HEK293 (cell line): ENCODE measurements at regions not wholly inside any gene's neighbourhood (a gene's known extent, or its start where the extent isn't known, plus 50 kb on each side); places are given as distances from the start of the nearest gene placed in this dataset.

Experiments
- CTCF ChIA-PET: fragments of 350-600 bp; formaldehyde crosslinking; extraction: SDS; loops from one replicate; lab custom pipeline; 2021; ENCODE audit warnings: antibody characterized with exemption; lab: Yijun Ruan, JAX
- POLR2A ChIA-PET: fragments of 300-600 bp; formaldehyde crosslinking; extraction: SDS; loops from one replicate; lab custom pipeline; 2020; ENCODE audit warnings: antibody characterized with exemption, inconsistent platforms; lab: Yijun Ruan, JAX
- H3K27ac ChIP-seq: fragments of 200-500 bp; sonication (Bioruptor generic); 2 replicates; pipeline ENCODE4 v1.5.1; 2014; ENCODE audit warnings: low read depth, low read length, control low read depth, inconsistent platforms; ENCODE audit errors: extremely low read depth
- H3K36me3 ChIP-seq, 2 experiments: fragments of 200-500 bp in 1 of 2; sonication (Bioruptor generic) in 1 of 2; 1 replicate in 1 of 2; 2 replicates in 1 of 2; pipeline ENCODE4 v1.5.1; 2014 to 2017; ENCODE audit warnings: inconsistent platforms in 2 of 2, low read length in 2 of 2; ENCODE audit not compliant: control insufficient read depth in 2 of 2, insufficient read depth in 1 of 2
- H3K4me1 ChIP-seq: fragments of 200-500 bp; sonication (Bioruptor generic); 2 replicates; pipeline ENCODE4 v1.5.1; 2014; ENCODE audit warnings: mild to moderate bottlenecking, low read length, inconsistent platforms; ENCODE audit not compliant: control insufficient read depth, insufficient read depth
- H3K4me3 ChIP-seq: 2 replicates; pipeline ENCODE4 v1.5.1; 2011; ENCODE audit warnings: low read depth, mild to moderate bottlenecking, control low read depth, low read length, moderate library complexity
- H3K9me3 ChIP-seq: fragments of 200-500 bp; sonication (Bioruptor generic); 2 replicates; pipeline ENCODE4 v1.5.1; 2014; ENCODE audit warnings: low read depth, low read length, inconsistent platforms; ENCODE audit not compliant: control insufficient read depth, insufficient read depth
- GLI4 ChIP-seq: fragments of 450-650 bp; formaldehyde crosslinking; IDR thresholded peaks from 2 replicates; pipeline ENCODE4 v1.5.1; 2016; ENCODE audit warnings: missing biosample characterization, missing genetic modification characterization
- GLIS1 ChIP-seq: fragments of 450-650 bp; formaldehyde crosslinking; IDR thresholded peaks from 2 replicates; pipeline ENCODE4 v1.5.1; 2016; ENCODE audit warnings: missing biosample characterization, missing genetic modification characterization
- HOXC10 ChIP-seq: sonication (generic); formaldehyde crosslinking; IDR thresholded peaks from 2 replicates; pipeline ENCODE4 v1.8.1; 2023; ENCODE audit warnings: mild to moderate bottlenecking, missing genetic modification reagents
- HOXD13 ChIP-seq: sonication (generic); formaldehyde crosslinking; IDR thresholded peaks from 2 replicates; pipeline ENCODE4 v1.8.0; 2022; ENCODE audit warnings: missing genetic modification reagents, borderline replicate concordance
- MEIS1 ChIP-seq: sonication (generic); formaldehyde crosslinking; IDR thresholded peaks from 2 replicates; pipeline ENCODE4 v1.8.1; 2022; ENCODE audit warnings: missing genetic modification reagents, mild to moderate bottlenecking, borderline replicate concordance
- TCF7L2 ChIP-seq: IDR thresholded peaks from 2 replicates; pipeline ENCODE4 v1.6.1; 2011; ENCODE audit warnings: low read depth, mild to moderate bottlenecking, inconsistent platforms, low read length, moderate library complexity, borderline replicate concordance
- ZBTB8A ChIP-seq: fragments of 450-650 bp; formaldehyde crosslinking; IDR thresholded peaks from 2 replicates; pipeline ENCODE4 v1.5.1; 2016; ENCODE audit warnings: missing biosample characterization, missing genetic modification characterization
- ZNF121 ChIP-seq: fragments of 450-650 bp; formaldehyde crosslinking; IDR thresholded peaks from 2 replicates; pipeline ENCODE4 v1.5.1; 2016; ENCODE audit warnings: missing biosample characterization, missing genetic modification characterization
- ZNF140 ChIP-seq: fragments of 450-650 bp; formaldehyde crosslinking; IDR thresholded peaks from 2 replicates; pipeline ENCODE4 v1.5.1; 2016; ENCODE audit warnings: missing biosample characterization, missing genetic modification characterization
- ZNF146 ChIP-seq: fragments of 450-650 bp; formaldehyde crosslinking; IDR thresholded peaks from 2 replicates; pipeline ENCODE4 v1.5.1; 2016; ENCODE audit warnings: missing biosample characterization, missing genetic modification characterization
- ZNF184 ChIP-seq: fragments of 450-650 bp; IDR thresholded peaks from 2 replicates; pipeline ENCODE4 v1.5.1; 2018; ENCODE audit warnings: missing biosample characterization, mild to moderate bottlenecking, missing genetic modification characterization
- ZNF274 ChIP-seq, 2 experiments: fragments of 200-500 bp in 1 of 2; fragments of 450-650 bp in 1 of 2; sonication (Bioruptor generic) in 1 of 2; formaldehyde crosslinking in 1 of 2; IDR thresholded peaks; 2 replicates each; pipeline versions ENCODE4 v1.5.1 to v1.6.1; 2014 to 2016; ENCODE audit warnings: borderline replicate concordance in 1 of 2, inconsistent platforms in 1 of 2, low read length in 1 of 2, missing biosample characterization in 1 of 2, missing genetic modification characterization in 1 of 2
- ZNF335 ChIP-seq: fragments of 450-650 bp; formaldehyde crosslinking; conservative IDR thresholded peaks from 2 replicates; pipeline ENCODE4 v1.5.1; 2016; ENCODE audit warnings: missing biosample characterization, missing genetic modification characterization
- ZNF350 ChIP-seq: fragments of 450-650 bp; formaldehyde crosslinking; IDR thresholded peaks from 2 replicates; pipeline ENCODE4 v1.5.0; 2017; ENCODE audit warnings: missing biosample characterization, mild to moderate bottlenecking, missing genetic modification characterization
- ZNF354C ChIP-seq: fragments of 450-650 bp; formaldehyde crosslinking; IDR thresholded peaks from 2 replicates; pipeline ENCODE4 v1.5.1; 2016; ENCODE audit warnings: missing biosample characterization, missing genetic modification characterization, low read depth, borderline replicate concordance
- ZNF426 ChIP-seq: fragments of 450-650 bp; formaldehyde crosslinking; IDR thresholded peaks from 2 replicates; pipeline ENCODE4 v1.5.1; 2017; ENCODE audit warnings: missing biosample characterization, missing genetic modification characterization, mild to moderate bottlenecking, inconsistent platforms, moderate library complexity
- ZNF433 ChIP-seq: fragments of 450-650 bp; formaldehyde crosslinking; IDR thresholded peaks from 2 replicates; pipeline ENCODE4 v1.5.1; 2016; ENCODE audit warnings: missing biosample characterization, missing genetic modification characterization, low read depth
- ZNF473 ChIP-seq: fragments of 450-650 bp; formaldehyde crosslinking; IDR thresholded peaks from 2 replicates; pipeline ENCODE4 v1.5.1; 2017; ENCODE audit warnings: missing biosample characterization, missing genetic modification characterization
- ZNF544 ChIP-seq: fragments of 450-650 bp; formaldehyde crosslinking; IDR thresholded peaks from 2 replicates; pipeline ENCODE4 v1.5.0; 2017; ENCODE audit warnings: missing biosample characterization, missing genetic modification characterization
- ZNF548 ChIP-seq: fragments of 450-650 bp; formaldehyde crosslinking; IDR thresholded peaks from 2 replicates; pipeline ENCODE4 v1.5.1; 2016; ENCODE audit warnings: missing biosample characterization, missing genetic modification characterization
- ZNF555 ChIP-seq: fragments of 450-650 bp; formaldehyde crosslinking; conservative IDR thresholded peaks from 2 replicates; pipeline ENCODE4 v1.5.1; 2017; ENCODE audit warnings: missing biosample characterization, mild to moderate bottlenecking, missing genetic modification characterization, inconsistent platforms
- ZNF580 ChIP-seq: fragments of 450-650 bp; formaldehyde crosslinking; IDR thresholded peaks from 2 replicates; pipeline ENCODE4 v1.5.1; 2016; ENCODE audit warnings: missing biosample characterization, missing genetic modification characterization
- ZNF664 ChIP-seq: fragments of 450-650 bp; formaldehyde crosslinking; IDR thresholded peaks from 2 replicates; pipeline ENCODE4 v1.5.1; 2016; ENCODE audit warnings: missing biosample characterization, missing genetic modification characterization
- ZNF677 ChIP-seq: fragments of 450-650 bp; IDR thresholded peaks from 2 replicates; pipeline ENCODE4 v1.5.0; 2018; ENCODE audit warnings: missing biosample characterization, mild to moderate bottlenecking, missing genetic modification characterization, moderate library complexity
- ZNF776 ChIP-seq: fragments of 450-650 bp; formaldehyde crosslinking; IDR thresholded peaks from 2 replicates; pipeline ENCODE4 v1.5.0; 2017; ENCODE audit warnings: missing biosample characterization, missing genetic modification characterization, borderline replicate concordance
- ZSCAN18 ChIP-seq: fragments of 450-650 bp; formaldehyde crosslinking; IDR thresholded peaks from 2 replicates; pipeline ENCODE4 v1.5.1; 2016; ENCODE audit warnings: missing biosample characterization, missing genetic modification characterization
- TF ChIP-seq, protein P1 (sequence below): fragments of 450-650 bp; formaldehyde crosslinking; IDR thresholded peaks from 2 replicates; pipeline ENCODE4 v1.5.1; 2017; ENCODE audit warnings: missing biosample characterization, missing genetic modification characterization
- TF ChIP-seq, protein P2 (sequence below): fragments of 450-650 bp; formaldehyde crosslinking; IDR thresholded peaks from 2 replicates; pipeline ENCODE4 v1.5.1; 2017; ENCODE audit warnings: missing biosample characterization, missing genetic modification characterization
- TF ChIP-seq, protein P3 (sequence below): fragments of 450-650 bp; formaldehyde crosslinking; IDR thresholded peaks from 2 replicates; pipeline ENCODE4 v1.5.1; 2016; ENCODE audit warnings: missing biosample characterization, missing genetic modification characterization

GRCh38 chr2:106012591-106013347 lies 181.3 kb downstream of the UXS1 start:
- CTCF ChIA-PET, result no interaction called here
- POLR2A ChIA-PET, result no interaction called here
- TF ChIP-seq GLIS1 (tag by site-specific recombination) (no peak), HOXD13 (CRISPR knock-in tag) (no peak), GLI4 (tag by site-specific recombination) (no peak), ZBTB8A (tag by site-specific recombination) (no peak), ZNF121 (no peak), TCF7L2 (no peak), ZNF335 (tag by site-specific recombination) (no peak), ZNF548 (tag by site-specific recombination) (no peak), MEIS1 (CRISPR knock-in tag) (no peak), ZNF473 (tag by site-specific recombination) (no peak), ZNF544 (no peak), ZNF140 (tag by site-specific recombination) (no peak), ZNF350 (tag by site-specific recombination) (no peak), ZNF146 (no peak), ZNF677 (tag by site-specific recombination) (no peak), ZNF184 (tag by site-specific recombination) (no peak), ZNF426 (tag by site-specific recombination) (no peak), ZNF776 (tag by site-specific recombination) (no peak)

DNA sequence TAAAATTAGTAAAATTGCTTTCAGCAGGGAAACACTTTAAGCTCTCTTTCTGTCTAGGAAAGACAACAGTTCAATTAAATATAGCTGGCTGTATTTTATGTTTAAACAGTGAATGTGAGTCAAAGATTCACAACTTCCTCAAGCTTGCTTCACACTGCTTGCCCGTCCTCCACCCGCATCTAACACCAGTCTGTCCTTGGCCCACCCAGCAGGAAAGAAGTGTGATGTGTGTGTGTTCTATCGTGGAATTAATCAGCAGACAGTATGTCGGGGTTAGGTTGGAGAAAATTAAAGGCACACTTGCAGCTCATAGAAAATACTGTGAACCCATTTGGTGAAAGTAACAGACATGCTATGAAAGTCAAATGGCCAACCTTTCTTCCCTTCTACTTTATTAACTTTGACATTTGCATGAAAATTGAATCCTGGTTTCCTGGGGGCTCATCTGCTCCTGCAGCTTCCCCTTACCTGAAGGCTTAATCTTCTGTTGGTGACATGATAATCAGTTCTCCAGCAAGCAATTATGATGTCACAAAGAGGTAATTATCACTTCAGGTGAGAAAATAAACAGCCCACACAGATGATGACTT lies 182.0 kb downstream of the UXS1 start:
- no peaks in the 10 kb centered on the region for H3K4me1 ChIP-seq
- H3K9me3 ChIP-seq, result no peaks in the 10 kb centered on the region
- CTCF ChIA-PET, result interaction anchor here (0.7 kb wide), 2 partner anchors 43 to 92 kb away, joined by 5 to 6 read pairs; no protein-coding TSS in a partner anchor
- POLR2A ChIA-PET, result no interaction called here
- no peak overlapping the region for H3K4me3 ChIP-seq
- H3K36me3 ChIP-seq, result no peaks in the 10 kb centered on the region
- H3K27ac ChIP-seq, result no peak overlapping the region
- TF ChIP-seq ZNF580 (no peak), TCF7L2 (no peak), ZSCAN18 (tag by site-specific recombination) (no peak), HOXC10 (CRISPR knock-in tag) (no peak), ZNF555 (no peak), ZNF664 (tag by site-specific recombination) (no peak), ZNF354C (tag by site-specific recombination) (no peak), ZNF433 (no peak), ZNF274 (IDR thresholded peaks at IDR 0.05; ENCODE audit: low read length) (no peak), ZNF274 (tag by site-specific recombination; IDR thresholded peaks at IDR 0.05; ENCODE audit: borderline replicate concordance) (no peak)
- TF ChIP-seq, protein P1, sequence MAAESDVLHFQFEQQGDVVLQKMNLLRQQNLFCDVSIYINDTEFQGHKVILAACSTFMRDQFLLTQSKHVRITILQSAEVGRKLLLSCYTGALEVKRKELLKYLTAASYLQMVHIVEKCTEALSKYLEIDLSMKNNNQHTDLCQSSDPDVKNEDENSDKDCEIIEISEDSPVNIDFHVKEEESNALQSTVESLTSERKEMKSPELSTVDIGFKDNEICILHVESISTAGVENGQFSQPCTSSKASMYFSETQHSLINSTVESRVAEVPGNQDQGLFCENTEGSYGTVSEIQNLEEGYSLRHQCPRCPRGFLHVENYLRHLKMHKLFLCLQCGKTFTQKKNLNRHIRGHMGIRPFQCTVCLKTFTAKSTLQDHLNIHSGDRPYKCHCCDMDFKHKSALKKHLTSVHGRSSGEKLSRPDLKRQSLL (tag by site-specific recombination), result no peak
- TF ChIP-seq, protein P2, sequence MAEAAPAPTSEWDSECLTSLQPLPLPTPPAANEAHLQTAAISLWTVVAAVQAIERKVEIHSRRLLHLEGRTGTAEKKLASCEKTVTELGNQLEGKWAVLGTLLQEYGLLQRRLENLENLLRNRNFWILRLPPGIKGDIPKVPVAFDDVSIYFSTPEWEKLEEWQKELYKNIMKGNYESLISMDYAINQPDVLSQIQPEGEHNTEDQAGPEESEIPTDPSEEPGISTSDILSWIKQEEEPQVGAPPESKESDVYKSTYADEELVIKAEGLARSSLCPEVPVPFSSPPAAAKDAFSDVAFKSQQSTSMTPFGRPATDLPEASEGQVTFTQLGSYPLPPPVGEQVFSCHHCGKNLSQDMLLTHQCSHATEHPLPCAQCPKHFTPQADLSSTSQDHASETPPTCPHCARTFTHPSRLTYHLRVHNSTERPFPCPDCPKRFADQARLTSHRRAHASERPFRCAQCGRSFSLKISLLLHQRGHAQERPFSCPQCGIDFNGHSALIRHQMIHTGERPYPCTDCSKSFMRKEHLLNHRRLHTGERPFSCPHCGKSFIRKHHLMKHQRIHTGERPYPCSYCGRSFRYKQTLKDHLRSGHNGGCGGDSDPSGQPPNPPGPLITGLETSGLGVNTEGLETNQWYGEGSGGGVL (tag by site-specific recombination), result no peak
- TF ChIP-seq, protein P3, sequence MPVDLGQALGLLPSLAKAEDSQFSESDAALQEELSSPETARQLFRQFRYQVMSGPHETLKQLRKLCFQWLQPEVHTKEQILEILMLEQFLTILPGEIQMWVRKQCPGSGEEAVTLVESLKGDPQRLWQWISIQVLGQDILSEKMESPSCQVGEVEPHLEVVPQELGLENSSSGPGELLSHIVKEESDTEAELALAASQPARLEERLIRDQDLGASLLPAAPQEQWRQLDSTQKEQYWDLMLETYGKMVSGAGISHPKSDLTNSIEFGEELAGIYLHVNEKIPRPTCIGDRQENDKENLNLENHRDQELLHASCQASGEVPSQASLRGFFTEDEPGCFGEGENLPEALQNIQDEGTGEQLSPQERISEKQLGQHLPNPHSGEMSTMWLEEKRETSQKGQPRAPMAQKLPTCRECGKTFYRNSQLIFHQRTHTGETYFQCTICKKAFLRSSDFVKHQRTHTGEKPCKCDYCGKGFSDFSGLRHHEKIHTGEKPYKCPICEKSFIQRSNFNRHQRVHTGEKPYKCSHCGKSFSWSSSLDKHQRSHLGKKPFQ (tag by site-specific recombination), result no peak

More at GRCh38 chr2:106012591-106013347, 181.3 kb downstream of the UXS1 start:
- Histone ChIP-seq H3K4me1 (no peaks in the 10 kb centered on the region), H3K27ac (no peak overlapping the region), H3K36me3 (no peaks in the 10 kb centered on the region), H3K9me3 (no peaks in the 10 kb centered on the region), H3K4me3 (no peak overlapping the region)
